SK-N-SH (cell line): ENCODE measurements at regions not wholly inside any gene's neighbourhood (a gene's known extent, or its start where the extent isn't known, plus 50 kb on each side); places are given as distances from the start of the nearest gene placed in this dataset.

ENCODE experiments used
- CTCF ChIP-seq: fragments of 200-600 bp; sonication (generic); IDR thresholded peaks from 2 replicates; pipeline ENCODE4 v1.6.1; 2017; ENCODE audit warnings: antibody characterized with exemption, mild to moderate bottlenecking, moderate library complexity
- EP300 ChIP-seq, 2 experiments: IDR thresholded peaks; 2 replicates each; pipeline versions ENCODE4 v1.4.0 to v1.6.1; 2012; ENCODE audit warnings: borderline replicate concordance in 1 of 2, low read depth in 1 of 2, low read length in 1 of 2
- JUND ChIP-seq: IDR thresholded peaks from 2 replicates; pipeline ENCODE4 v1.4.0; 2012
- REST ChIP-seq: IDR thresholded peaks from 2 replicates; pipeline ENCODE4 v1.6.1; 2012; ENCODE audit warnings: mild to moderate bottlenecking, low read depth, low read length, moderate library complexity
- TCF12 ChIP-seq: IDR thresholded peaks from 2 replicates; pipeline ENCODE4 v1.4.0; 2012

- TF ChIP-seq TCF12 (no peak), EP300 (IDR thresholded peaks at IDR 0.05; ENCODE audit: borderline replicate concordance in 1 of 2, low read depth in 1 of 2, low read length in 1 of 2) (no peak), REST (no peak), CTCF (no peak), JUND (no peak)
These were observed 205.5 kb upstream of the TMEM45B start for GRCh38 chr11:129610125-129610524.
